ENCODE measurements at regions not wholly inside any gene's neighbourhood (a gene's known extent, or its start where the extent isn't known, plus 50 kb on each side); places are given as distances from the start of the nearest gene placed in this dataset.
"Not testable (repeated sequence)": the region's sequence is repeated elsewhere in the genome, so short reads cannot be mapped to it uniquely, and the experiment has no call there.

DNA sequence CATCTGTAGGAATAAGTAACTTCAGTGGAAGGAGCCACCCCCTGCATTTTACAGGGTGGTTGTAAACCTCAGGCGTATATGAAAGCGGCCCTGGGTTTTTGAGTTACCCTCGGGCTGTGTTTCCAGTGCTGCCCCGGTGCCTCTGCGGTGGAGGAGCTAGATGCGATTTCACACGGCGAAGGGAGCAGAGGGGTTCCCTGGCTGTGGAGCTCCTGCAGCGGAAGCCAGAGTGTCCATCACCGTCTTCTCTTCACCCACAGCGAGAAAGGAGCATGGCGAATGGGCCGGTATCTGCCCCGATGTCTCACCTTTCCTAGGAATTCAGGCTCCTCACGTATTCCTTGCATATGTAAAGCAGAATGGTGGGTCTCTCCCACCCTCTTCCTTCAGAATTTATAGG is 253.6 kb downstream of the THBS2 start:
- no peak for DNase-seq

DNA sequence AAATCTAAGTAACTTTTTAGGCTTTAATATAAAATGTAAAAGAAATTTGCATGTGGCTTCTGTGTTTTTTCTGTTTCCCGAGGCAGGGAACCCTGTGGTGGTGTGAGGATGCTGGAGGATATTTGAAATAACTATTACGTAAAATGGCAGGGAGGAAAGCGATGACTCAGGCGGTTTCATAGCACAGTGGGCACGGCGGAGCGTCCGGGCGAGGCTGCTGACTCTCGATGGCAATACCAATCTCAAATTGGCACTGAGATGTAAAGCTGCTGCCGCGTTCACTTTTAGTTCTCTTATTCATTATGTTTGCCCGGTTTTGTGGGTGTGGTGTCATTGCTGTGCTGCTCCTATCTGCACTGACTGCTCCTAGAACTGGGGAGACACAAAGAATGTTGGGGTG is 254.3 kb downstream of the THBS2 start:
- DNase-seq: no peak

DNA sequence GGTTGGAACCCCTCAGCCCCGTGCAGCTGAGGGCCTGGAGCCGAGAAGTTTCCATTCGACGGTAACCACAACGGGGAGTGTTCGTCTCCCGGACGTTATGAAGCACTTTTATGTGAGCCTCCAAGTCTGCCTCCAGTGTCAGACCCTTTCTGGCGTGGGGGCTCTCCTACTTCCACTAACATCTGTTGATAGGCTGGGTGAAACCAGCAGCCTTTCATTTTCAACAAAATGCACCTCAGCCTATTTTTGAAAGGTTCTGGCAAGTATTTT is 257.4 kb downstream of the THBS2 start:
- no peak for DNase-seq

DNA sequence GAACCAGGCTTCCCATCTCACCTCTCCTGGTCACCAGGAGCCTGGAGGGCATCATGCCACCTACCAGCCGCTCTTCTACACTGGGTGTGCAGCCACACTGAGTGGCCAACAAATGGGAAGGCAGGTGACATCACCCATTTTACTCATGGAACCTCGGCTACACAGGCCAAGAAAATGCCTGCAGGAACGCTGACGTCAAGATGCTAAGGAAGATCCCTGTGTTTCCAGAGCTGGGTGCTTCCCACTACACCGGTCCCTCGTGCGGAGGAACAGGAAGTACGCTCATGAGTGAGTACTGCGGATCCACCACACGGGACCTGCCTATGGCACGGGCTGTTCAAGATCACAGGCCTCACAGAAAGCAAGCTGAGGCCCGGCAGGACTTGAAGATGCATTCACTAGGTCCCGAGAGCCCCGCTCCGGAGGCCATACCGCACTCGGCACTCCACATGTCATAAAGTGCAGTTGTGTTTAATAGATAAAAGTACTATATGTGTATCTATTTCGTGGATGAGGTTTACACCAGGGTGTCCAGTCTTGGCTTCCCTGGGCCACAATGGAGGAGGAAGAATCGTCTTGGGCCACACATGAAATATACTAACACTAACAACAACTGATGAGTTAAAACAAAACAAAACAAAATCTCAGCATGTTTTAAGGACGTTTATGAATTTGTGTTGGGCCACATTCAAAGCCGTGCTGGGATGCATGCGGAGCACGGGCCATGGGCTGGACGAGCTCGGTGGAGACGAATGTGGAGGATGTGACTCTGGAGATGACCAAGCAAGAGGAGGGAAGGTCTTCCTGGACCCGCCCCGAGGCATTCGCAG is 257.9 kb downstream of the THBS2 start:
- no peak for DNase-seq

DNA sequence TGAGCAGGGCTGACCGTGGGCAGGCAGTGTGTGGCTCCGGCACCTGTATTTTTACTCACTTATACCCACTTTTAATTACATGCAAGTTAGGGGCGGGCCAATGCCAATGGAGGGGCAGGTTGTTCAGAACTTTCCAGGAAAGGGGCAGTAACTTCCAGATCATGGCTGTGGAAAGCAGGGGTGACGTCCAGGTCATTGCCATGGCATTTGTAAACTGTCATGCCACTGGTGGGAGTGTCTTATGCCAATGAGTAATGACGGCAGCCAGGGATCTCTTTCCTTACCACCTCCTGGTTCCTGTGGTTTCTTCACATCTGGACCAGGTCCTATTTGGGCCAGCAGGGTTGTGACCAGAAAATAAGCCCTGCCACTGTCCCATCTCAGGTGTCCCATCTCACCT is 258.7 kb downstream of the THBS2 start:
- no peak for DNase-seq

DNA sequence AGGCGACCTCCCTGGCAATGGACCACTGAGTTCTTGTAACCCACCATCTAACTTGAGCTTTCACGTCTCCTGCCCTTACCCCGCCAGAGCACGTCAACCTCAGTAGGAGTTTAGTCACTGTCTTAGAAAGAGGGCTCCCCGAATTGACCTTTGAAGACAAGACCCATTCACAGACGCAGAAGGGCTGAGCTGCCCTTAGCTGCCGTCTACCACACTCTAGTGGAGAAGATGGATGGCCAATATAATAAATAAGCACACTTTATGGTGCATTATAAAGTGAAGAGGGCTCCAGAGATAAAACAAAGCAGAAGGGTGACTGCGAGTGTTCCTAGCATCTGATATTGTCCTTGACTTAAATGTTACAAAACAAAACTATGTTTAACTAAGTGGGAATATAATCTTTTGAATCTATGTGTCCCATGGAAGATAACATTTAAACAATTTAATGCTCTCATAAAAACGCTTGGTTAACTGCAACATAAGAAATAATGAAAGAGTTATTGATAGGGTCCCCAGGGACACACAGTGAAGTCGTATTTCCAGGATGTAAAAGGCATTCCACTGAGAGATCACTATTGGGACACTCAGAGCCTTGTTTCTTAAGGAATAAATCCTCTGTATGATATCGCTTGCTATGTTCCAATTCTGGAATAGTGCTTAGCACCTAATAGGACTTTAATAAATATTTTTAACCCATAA is 261.1 kb downstream of the THBS2 start:
- no peak for DNase-seq

DNA sequence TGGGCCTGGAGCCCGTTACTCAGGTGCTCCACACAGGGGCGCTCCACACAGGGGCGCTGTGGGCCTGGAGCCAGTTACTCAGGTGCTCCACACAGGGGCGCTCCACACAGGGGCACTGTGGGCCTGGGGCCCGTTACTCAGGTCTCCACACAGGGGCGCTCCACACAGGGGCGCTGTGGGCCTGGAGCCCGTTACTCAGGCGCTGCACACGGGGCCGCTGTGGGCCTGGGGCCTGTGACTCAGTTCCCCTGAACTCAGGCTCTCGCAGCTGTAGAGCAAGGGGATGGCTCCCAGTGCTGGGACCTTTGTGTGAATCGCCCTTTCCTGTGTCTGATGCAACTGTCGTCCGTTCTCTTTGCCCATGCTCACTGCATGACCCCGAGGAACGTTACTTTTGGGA is 262.0 kb downstream of the THBS2 start:
- not testable (repeated sequence) for DNase-seq

DNA sequence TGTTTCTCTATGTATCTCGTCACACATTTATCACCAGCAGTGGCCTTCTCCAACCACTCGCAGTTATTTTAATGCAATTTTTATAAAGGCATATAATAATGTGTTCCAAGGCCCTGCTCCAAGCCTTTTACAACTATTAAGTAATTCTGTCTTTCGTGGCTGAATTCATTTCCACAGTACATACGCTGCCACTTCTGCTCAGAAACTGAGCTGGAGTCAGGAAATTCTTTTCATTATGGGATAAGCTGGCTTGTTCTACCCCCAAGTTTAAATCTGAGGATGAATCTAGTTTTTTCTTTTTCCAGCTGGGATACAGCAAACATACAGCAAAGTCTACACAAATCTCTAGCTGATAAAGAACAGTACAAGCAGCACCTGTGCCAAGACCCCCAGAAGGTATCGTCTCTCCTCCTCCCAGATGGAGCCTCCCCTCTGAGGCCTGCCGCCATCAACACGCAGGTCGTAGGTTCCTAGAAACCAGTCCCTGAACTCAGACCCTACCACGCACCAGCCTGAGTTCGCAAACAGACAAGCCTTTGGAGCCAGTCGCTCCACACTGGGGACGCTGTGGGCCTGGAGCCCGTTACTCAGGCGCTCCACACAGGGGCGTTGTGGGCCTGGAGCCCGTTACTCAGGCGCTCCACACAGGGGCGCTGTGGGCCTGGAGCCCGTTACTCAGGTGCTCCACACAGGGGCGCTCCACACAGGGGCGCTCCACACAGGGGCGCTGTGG is 263.5 kb downstream of the THBS2 start:
- no peak for DNase-seq

DNA sequence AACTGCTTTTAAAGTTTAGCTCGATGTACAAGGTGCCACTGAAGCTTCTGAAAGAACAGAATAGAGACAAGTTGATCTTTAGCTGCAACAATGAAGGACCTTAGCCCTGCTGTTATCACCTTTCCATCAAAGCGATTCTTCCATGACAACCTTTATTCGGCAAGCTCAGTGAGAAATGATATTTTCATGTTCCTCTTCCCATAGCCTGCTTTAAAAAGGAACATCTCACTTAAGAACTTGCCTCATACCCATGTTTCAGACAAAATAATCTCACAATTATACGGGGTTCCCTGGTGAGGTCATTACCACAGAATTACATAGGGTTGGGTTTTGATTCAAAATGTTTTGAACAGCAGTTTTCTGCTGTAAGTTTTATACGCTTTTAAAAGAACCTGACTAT is 264.2 kb downstream of the THBS2 start:
- no peak for DNase-seq

DNA sequence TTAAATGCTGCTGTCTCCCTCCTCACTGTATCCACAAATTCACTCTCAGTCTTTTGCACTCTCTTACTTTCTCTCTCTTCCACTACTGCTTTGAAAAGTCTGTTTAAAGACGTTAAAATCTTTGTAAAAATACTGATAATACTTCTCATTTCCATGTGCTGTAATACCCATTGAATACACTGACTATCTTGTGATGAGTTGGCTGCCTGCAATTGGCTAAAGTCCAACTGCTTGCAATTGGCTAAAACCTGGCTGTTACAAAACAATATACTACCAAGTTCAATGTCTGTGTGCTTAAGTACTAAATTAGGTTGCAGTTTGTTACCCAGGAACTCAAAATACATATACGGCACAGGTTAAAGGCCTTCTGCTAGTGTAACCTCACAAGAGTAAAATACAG is 264.8 kb downstream of the THBS2 start:
- DNase-seq: no peak

DNA sequence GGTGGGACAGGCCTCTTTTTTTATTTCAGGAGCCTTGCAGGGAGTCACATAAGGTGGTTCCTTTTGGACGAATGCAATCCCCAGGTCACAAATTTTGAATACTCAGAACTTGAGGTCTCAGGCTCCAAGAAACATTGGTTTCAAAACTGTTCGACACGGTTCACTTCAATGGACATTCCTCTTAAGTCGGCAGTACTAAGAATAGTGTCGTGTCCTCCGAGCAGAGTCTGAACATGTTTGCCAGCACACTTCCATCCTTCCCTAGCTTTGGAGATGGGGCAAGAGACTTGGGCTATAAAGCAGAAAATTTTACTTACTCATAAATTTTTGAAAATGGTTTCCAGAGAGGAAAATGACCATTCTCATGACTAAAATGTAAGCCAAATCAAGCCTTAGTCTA is 265.4 kb downstream of the THBS2 start:
- no peak for DNase-seq

DNA sequence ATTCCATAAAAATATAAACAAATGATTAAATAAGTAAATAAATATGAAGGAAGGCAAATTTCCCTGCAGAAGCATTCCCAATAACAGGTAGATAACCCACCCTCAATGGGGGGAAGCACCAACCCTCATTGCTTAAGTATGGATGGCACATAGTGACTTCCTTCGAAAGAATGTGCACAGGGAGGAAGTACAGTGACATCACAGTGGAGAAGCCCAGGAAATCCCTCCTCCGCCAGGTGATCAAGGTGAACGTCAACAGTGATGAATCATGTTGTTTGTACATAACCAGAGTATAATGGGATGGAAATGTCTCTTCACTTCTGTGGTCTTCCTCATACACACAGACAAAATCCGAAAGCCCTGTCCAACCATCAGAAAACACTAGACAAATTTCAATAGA is 267.9 kb downstream of the THBS2 start:
- DNase-seq: no peak

DNA sequence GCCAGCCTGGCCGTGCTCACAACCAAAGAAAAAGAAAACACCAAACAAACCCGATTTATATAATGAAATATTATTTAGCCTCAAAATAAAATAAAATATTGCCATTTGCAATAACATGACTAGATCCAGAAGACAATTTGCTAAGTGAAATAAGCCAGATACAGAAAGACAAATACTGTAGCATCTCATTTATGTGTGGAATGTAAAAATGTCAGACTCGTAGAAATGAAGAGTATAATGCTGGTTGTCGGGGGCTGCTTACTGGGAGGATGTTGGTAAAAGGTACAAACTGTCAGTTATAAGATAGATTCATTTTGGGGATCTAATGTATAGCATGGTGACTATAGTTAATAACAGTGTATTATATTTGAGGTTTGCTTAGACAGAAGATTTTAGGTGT is 269.7 kb downstream of the THBS2 start:
- DNase-seq: no peak

DNA sequence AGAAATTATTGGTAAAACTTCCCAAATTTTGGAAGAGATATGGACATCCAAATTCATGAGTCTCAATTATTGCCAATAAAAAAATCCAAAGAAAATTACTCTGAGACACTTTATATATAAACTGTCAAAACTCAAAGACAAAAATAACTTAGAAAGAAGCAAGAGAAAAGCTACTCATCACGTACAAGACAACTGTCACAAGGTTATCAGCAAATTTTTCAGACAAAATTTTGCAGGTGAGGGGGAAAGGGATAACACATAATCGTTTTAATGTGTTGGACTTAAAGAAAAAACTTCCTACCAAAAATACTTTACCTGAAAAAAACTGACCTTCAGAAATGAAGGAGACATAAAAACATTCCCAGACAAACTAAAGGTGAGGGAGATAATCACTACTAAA is 272.5 kb downstream of the THBS2 start:
- no peak for DNase-seq

DNA sequence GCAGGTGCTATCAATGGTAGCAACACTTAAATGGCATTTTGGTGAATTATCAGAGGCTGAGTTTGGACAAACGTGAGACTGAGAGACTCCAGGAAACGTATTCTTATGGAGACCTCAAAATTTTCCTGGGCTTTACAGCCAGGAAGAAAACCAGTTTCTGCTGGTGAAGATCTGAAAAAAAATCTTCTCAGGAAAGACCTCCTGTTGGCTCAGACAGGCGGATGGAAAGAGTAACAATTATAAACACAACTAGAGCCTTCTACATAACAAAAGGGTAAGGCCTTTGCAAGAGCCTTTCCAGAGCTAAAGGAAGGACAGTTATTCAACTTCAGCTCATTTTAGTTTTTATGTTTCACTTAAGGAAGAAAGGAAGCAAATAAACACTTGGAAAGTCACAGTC is 274.4 kb downstream of the THBS2 start:
- no peak for DNase-seq

DNA sequence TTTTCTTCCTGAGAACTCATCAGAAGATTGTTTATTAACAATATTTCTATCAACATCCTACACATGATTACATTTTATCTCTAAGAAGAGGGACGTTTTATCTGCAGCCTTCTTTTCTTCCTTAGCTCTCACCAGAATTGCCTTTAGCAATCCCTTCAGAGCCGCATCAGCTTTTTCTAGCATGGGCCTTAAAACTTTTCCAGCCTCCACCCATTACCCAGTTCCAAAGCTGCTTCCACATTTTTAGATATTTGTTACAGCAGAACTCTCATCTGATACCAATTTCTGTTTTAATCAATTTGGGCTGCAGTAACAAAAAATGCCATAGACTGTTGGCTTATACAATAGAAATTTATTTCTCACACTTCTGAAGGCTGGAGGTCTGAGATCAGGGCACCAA is 281.5 kb downstream of the THBS2 start:
- DNase-seq: no peak

DNA sequence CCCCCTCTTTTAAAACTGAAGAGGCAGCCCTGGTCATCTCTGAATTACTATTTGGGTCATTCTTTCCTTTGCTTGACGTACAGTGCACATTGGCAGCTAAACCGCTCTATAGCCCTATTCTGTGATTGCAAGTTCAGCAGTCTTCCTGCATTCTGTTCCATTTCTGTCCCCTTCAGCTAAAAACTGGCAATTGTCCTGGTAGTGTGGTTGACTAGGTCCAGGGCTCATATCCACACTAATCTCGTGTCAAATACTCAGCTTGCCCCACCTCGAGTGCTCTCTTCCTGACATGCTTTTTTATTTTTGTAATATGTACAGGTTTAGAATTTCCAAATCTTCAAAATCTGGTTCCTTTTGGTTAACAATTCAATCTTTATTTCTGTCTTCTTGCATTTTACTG is 282.1 kb downstream of the THBS2 start:
- DNase-seq: no peak

DNA sequence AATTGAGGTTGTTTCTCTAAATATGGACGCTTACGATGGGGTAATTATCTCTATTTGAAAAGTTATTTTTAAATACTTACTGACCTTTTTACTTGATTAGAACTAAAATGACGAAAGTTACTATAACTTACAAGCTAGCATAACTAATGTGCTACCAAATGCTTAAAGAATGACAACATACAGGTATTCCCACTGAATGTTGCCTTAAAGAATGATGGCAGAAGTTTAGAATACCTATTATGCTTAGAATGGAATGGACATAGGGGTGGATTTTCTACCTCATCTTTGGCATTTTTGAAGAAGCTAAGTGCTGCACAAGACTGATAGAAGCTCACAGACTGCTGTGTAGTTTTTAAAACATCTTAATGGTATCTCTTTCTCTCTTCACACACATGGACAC is 284.8 kb downstream of the THBS2 start:
- no peak for DNase-seq

DNA sequence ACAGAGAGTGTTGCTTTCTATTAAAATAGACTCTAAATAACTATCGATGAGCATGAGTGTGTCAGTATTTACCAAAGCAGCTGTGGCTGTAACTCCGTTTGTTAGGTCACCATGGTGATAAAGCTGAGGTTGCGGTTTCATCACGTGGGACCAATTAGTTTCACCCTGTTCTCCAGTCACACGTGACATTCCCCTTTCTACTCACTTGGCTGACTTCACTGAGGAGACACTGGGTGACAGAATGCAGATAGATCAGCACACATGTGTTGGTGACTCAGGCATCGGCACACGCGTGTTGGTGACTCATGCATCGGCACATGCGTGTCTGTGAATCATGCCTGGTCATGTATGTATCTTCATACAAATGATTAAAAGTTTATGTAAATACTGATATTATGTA is 285.4 kb downstream of the THBS2 start:
- DNase-seq: no peak

DNA sequence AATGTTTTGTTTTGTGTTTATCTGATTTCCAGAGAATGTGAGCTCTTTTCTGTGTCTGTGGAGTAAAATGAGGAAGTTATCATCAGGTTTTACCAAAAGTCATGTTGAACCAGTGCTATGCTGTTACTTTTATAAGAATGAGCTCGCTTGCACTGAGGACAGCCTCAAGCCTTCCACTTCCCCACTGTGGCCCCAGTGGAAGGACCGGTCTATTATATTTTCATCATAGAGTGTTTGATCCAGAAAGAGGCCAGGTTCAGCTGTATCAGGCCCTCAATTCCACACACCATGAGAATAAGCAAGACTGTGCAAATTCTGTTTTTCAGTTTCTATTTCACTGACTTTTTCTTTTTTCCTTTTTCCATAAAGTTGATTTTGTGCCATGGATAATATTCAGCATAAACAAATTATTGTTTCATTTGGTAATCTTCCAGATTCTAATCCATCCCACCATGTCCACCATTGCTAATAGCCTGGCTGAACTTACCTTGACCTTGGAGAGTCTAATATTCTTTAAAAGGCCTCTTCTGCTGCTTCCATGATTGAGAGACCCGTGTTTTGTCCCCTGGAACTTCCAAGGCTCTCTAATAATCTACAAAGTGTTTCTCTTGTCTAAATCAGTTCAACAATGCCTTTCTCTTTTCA is 286.2 kb downstream of the THBS2 start:
- no peak for DNase-seq

DNA sequence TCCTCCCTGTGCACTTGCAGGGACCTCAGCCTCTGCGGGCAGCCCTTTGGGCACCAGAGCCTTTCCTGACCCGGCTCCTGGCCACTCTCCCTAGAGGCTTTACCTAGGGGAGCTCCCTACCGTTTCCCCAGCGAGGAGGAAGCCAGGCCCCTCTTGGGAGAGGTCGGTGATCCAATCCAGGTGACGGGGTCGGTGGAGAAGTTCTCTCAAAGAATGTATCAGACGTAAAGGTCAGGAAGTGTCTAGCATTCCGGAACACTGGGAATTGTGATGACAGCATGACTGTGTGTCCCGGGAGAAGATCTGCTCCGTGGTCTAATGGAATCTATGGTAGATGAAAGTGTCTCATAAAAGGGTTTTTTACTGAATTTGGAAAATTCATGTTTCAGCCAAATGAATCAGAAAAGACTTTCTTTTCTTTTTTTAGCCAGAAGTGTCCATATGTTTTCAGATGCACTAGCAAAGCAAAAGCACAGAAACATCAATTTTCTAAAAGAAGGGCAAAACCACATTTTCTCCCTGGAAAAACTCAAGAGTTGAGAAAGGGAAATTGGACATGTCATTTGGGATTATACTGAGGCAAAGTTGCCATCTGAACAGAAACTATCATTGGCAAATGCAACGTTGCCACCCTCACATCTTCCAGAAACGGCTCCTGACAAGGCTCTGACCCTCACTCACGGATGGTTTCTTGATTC is 289.4 kb downstream of the THBS2 start:
- no peak for DNase-seq

DNA sequence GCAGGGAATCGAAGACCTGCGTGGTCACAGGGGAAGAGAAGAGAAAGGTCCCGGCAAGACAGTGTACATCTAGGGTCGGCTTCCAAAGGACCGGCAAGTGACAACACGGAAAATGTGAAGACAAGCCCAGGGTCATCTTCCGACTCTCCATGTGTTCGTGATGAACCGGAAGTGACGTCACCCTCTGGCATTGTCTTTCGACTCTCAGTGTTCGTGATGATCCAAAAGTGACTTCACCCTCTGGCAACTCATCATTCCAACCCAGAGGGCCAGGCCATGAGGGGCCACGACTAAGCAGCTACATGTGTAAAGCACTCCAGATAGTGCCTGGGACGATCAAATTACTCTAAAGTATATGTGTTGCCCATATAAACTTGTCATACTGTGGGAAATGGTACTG is 290.8 kb downstream of the THBS2 start:
- DNase-seq: no peak

DNA sequence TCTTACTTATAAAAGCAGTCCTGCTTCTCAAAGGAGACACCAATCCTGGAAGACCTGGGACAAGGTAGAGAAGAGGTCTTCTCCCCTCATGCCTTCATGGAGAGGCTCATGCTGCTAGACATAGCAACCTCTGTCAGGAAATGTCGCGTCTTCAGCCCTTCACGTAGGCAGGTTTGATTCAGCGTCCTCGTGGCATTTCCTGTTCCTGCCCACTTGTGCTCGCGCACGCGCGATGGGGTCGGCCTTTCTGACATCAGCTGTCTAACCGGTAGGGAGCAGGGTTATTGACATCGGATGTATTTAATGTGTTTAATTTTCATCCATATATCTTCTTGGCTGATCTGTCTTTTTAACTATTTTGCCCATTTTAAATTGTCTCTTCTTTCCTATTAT is 292.4 kb downstream of the THBS2 start:
- DNase-seq: no peak
